Duodenal mucosa (tissue), 2 donors: ENCODE measurements at regions not wholly inside any gene's neighbourhood (a gene's known extent, or its start where the extent isn't known, plus 50 kb on each side); places are given as distances from the start of the nearest gene placed in this dataset.
"Not testable (repeated sequence)": the region's sequence is repeated elsewhere in the genome, so short reads cannot be mapped to it uniquely, and the experiment has no call there.

Experiments
- H3K27ac ChIP-seq: one replicate; pipeline ENCODE4 v1.7.0; 2013; ENCODE audit warnings: low read depth, low read length
- H3K27me3 ChIP-seq, 2 donors: one replicate each; pipeline ENCODE4 v1.7.0; 2013; ENCODE audit warnings: low read length in 2 of 2, control low read depth in 1 of 2; ENCODE audit not compliant: insufficient read depth in 2 of 2, control insufficient read depth in 1 of 2
- H3K36me3 ChIP-seq, 2 donors: one replicate each; pipeline ENCODE4 v1.7.0; 2013; ENCODE audit warnings: low read length in 2 of 2, control low read depth in 1 of 2; ENCODE audit not compliant: insufficient read depth in 2 of 2, control insufficient read depth in 1 of 2
- H3K4me1 ChIP-seq, 2 donors: one replicate each; pipeline ENCODE4 v1.7.0; 2013; ENCODE audit warnings: low read length in 2 of 2, control low read depth in 1 of 2; ENCODE audit not compliant: insufficient read depth in 2 of 2, control insufficient read depth in 1 of 2
- H3K4me3 ChIP-seq, 2 donors: one replicate each; pipeline ENCODE4 v1.7.0; 2013; ENCODE audit warnings: low read length in 2 of 2, low read depth in 1 of 2
- H3K9ac ChIP-seq, 2 donors: one replicate each; pipeline ENCODE4 v1.7.0; 2013; ENCODE audit warnings: low read length in 2 of 2, low read depth in 1 of 2
- H3K9me3 ChIP-seq, 2 donors: one replicate each; pipeline ENCODE4 v1.7.0; 2013; ENCODE audit warnings: low read length in 2 of 2, control low read depth in 1 of 2; ENCODE audit not compliant: control insufficient read depth in 1 of 2

- Histone ChIP-seq H3K27me3 (peaks cover 0 to 5% of the 10 kb centered on the region in 2 donors), H3K4me1 (no peaks in the 10 kb centered on the region), H3K9ac (no peak overlapping the region), H3K4me3 (no peak overlapping the region), H3K27ac (no peak overlapping the region), H3K36me3 (no peaks in the 10 kb centered on the region), H3K9me3 (no peaks in the 10 kb centered on the region)
These were observed 370.2 kb upstream of the CCNH start for GRCh38 chr5:87782916-87783315.

GRCh38 chr5:87781976-87782375 lies 369.2 kb upstream of the CCNH start:
- H3K4me3 ChIP-seq = no peak overlapping the region
- H3K4me1 ChIP-seq = no peaks in the 10 kb centered on the region
- no peak overlapping the region for H3K9ac ChIP-seq
- H3K36me3 ChIP-seq = no peaks in the 10 kb centered on the region
- no peak overlapping the region for H3K27ac ChIP-seq
- no peaks in the 10 kb centered on the region for H3K9me3 ChIP-seq
- peaks cover 0 to 5% of the 10 kb centered on the region in 2 donors for H3K27me3 ChIP-seq

- H3K9ac ChIP-seq = no peak overlapping the region
- H3K27ac ChIP-seq = no peak overlapping the region
- no peaks in the 10 kb centered on the region for H3K9me3 ChIP-seq
- no peaks in the 10 kb centered on the region for H3K4me1 ChIP-seq
- peaks cover 0 to 5% of the 10 kb centered on the region in 2 donors for H3K27me3 ChIP-seq
- H3K4me3 ChIP-seq = no peak overlapping the region
- no peaks in the 10 kb centered on the region for H3K36me3 ChIP-seq
These were observed 368.4 kb upstream of the CCNH start for GRCh38 chr5:87780831-87781760.

- H3K9ac ChIP-seq = no peak overlapping the region
- no peaks in the 10 kb centered on the region for H3K9me3 ChIP-seq
- H3K4me1 ChIP-seq = no peaks in the 10 kb centered on the region
- H3K27ac ChIP-seq = no peak overlapping the region
- no peaks in the 10 kb centered on the region for H3K36me3 ChIP-seq
- no peak overlapping the region for H3K4me3 ChIP-seq
- H3K27me3 ChIP-seq = peaks cover 0 to 5% of the 10 kb centered on the region in 2 donors
These were observed 366.1 kb upstream of the CCNH start for GRCh38 chr5:87778876-87779275.

GRCh38 chr5:87777877-87778276 lies 365.1 kb upstream of the CCNH start:
- Histone ChIP-seq H3K4me1 (no peaks in the 10 kb centered on the region), H3K27ac (no peak overlapping the region), H3K4me3 (no peak overlapping the region), H3K9ac (no peak overlapping the region), H3K36me3 (no peaks in the 10 kb centered on the region), H3K9me3 (no peaks in the 10 kb centered on the region), H3K27me3 (peaks cover 0 to 4% of the 10 kb centered on the region in 2 donors)

GRCh38 chr5:87776785-87777184 lies 364.1 kb upstream of the CCNH start:
- Histone ChIP-seq H3K4me3 (no peak overlapping the region), H3K4me1 (no peaks in the 10 kb centered on the region), H3K27me3 (no peaks in the 10 kb centered on the region), H3K9me3 (no peaks in the 10 kb centered on the region), H3K27ac (no peak overlapping the region), H3K9ac (no peak overlapping the region), H3K36me3 (no peaks in the 10 kb centered on the region)

GRCh38 chr5:87776302-87776701 lies 363.6 kb upstream of the CCNH start:
- not testable (repeated sequence) for H3K36me3 ChIP-seq, H3K4me1 ChIP-seq, H3K4me3 ChIP-seq, H3K27me3 ChIP-seq, H3K27ac ChIP-seq, H3K9ac ChIP-seq, H3K9me3 ChIP-seq

GRCh38 chr5:87775228-87775627 lies 362.5 kb upstream of the CCNH start:
- Histone ChIP-seq H3K27me3 (peaks cover 0 to 3% of the 10 kb centered on the region in 2 donors), H3K36me3 (no peaks in the 10 kb centered on the region)

GRCh38 chr5:87774804-87775203 lies 362.1 kb upstream of the CCNH start:
- Histone ChIP-seq H3K9me3 (no peaks in the 10 kb centered on the region), H3K36me3 (no peaks in the 10 kb centered on the region), H3K4me1 (no peaks in the 10 kb centered on the region), H3K27ac (no peak overlapping the region), H3K27me3 (peaks cover 0 to 6% of the 10 kb centered on the region in 2 donors), H3K9ac (no peak overlapping the region), H3K4me3 (no peak overlapping the region)

More at GRCh38 chr5:87775228-87775627, 362.5 kb upstream of the CCNH start:
- Histone ChIP-seq H3K4me1 (no peaks in the 10 kb centered on the region), H3K9me3 (no peaks in the 10 kb centered on the region), H3K27ac (no peak overlapping the region), H3K4me3 (no peak overlapping the region), H3K9ac (no peak overlapping the region)

GRCh38 chr5:87770601-87771121 lies 357.9 kb upstream of the CCNH start:
- H3K9ac ChIP-seq = no peak overlapping the region
- H3K4me3 ChIP-seq = no peak overlapping the region
- H3K9me3 ChIP-seq = no peaks in the 10 kb centered on the region
- no peaks in the 10 kb centered on the region for H3K36me3 ChIP-seq
- H3K4me1 ChIP-seq = no peaks in the 10 kb centered on the region
- H3K27ac ChIP-seq = no peak overlapping the region
- peaks cover 0 to 6% of the 10 kb centered on the region in 2 donors for H3K27me3 ChIP-seq
